ENCODE measurements at regions not wholly inside any gene's neighbourhood (a gene's known extent, or its start where the extent isn't known, plus 50 kb on each side); places are given as distances from the start of the nearest gene placed in this dataset.
A peak's percentile ranks its signal among the peaks of the same experiment; 100 is the strongest.
"Not testable (repeated sequence)": the region's sequence is repeated elsewhere in the genome, so short reads cannot be mapped to it uniquely, and the experiment has no call there.

DNA sequence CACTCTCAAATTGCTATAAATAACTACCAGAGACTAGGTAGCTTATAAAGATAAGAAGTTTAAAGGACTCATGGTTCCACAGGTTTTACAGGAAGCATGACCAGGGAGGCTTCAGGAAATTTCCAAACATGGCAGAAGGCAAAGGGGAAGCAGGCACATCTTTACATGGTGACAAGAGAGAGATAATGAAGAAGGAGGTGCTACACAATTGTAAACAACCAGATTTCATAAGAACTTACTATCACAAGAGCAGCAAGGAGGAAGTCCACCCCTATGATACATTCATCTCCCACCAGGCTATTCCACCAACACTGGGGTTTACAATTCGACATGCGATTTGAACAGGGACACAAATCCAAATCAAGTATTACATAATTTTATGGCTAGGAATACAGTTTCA is 257.7 kb downstream of the BTG1 start:
- DNase-seq (ENCODE audit: low spot score): no peak

DNA sequence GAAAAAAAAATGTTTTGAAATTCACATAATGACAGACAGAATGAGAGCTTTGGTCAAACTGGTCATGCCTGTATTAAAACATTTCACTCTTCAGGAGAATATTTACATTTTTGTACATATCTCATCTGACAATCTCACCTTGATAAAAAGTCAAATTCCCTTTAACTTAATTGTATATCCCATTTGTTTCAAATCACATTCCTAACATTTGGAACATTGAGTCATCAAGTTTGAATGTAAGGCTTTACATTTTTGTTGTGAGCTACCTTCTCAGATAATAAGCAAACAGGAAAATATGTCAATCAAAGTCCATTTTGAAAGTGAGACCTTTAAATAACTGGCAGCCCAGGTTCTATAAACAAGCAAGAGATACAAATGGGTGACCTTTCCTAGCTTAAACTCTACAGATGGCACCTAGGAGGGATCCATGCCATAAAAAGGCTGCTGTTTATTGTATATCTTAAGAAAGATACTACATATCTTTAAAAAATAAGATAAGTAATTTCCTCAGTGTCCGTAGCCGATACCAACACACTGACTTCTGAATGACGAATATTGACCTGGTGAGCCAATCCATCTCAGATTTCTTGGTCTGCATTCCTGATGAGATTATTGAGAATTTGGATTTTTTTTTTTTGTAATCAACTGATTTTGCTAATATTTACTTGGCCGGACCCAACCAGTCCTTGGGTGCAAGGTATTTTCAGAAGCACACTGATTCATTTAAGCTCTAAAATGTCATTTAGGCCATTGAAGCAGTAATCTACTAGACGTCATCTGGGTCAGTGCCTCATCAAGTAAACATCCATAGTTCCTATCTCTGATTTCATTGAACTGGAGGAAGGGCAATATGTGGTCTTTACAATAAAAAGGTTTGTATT is 259.6 kb downstream of the BTG1 start:
- DNase-seq (ENCODE audit: low spot score): no peak

DNA sequence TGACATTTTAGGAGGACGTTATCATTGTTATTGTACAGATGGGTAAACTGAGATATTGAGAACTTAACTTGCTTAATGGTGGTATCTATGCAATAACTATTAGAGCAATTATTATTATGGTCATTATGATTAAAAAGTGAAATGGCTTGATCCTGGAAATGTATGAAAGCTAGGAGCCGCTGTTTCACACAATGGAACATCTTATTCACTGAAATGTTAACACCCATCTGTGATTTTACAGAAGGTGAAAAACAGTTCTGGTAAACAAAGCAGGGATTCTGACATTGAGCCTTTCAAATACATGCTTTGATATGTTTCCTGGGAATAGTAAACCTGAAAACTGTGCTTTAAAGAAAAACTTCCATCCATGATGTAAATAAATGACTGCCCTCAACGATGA is 261.4 kb downstream of the BTG1 start:
- DNase-seq (ENCODE audit: low spot score): no peak

DNA sequence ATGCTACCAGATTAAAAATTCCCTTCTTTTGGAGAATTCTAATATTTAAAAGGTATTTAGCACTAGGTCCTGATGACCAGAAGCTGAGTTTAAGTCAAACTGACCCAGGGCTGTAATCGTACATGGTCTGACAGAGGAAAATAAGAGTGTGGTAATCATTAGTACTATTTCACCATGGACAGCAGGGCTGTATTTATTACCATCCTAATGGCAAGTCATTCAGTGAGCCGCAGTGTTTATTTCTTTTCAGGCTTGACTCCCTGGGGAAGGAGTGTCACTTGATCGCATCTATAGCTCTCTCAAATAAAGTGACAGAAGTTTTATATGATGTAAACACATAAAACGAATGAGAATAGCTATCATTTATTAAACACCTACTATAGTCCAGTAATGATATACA is 261.8 kb downstream of the BTG1 start:
- no peak for DNase-seq (ENCODE audit: low spot score)

DNA sequence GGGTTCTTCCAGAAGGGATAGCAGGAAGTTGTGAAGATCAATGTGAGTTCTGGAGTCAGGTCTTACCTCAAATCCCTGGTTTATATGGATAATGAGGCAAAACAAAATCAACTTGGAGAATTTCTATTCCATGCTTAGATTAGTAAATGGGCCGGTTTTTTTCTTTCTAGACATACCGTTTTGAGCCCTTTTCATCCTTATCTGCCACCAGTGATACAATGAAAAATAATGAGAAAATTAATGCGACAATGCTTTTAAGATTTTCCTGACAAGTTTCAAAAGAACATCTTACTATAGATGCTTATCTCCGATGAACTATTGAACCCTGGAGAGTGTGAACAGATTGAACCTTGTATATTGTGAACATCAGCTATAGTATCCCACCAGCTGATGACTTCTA is 262.7 kb downstream of the BTG1 start:
- DNase-seq (ENCODE audit: low spot score): no peak

DNA sequence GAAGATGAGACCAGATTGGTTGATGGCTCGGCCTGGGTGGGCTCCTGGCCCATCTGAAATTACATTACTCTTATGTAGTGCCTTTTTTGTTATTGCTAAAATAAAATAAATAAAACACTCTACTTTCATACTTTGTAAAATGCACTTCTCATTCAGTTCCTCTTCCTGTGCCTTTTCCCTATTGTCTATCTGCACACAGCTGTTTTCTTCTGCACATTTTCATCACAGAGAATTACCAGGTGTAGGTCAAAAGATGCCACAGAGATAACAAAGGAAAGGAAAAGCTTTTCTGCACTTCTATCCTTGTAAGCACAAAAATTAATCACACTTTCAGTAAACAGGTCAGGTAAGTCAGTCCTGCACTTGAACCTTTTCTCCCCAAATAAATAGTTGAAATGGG is 265.1 kb downstream of the BTG1 start:
- DNase-seq (ENCODE audit: low spot score): no peak

DNA sequence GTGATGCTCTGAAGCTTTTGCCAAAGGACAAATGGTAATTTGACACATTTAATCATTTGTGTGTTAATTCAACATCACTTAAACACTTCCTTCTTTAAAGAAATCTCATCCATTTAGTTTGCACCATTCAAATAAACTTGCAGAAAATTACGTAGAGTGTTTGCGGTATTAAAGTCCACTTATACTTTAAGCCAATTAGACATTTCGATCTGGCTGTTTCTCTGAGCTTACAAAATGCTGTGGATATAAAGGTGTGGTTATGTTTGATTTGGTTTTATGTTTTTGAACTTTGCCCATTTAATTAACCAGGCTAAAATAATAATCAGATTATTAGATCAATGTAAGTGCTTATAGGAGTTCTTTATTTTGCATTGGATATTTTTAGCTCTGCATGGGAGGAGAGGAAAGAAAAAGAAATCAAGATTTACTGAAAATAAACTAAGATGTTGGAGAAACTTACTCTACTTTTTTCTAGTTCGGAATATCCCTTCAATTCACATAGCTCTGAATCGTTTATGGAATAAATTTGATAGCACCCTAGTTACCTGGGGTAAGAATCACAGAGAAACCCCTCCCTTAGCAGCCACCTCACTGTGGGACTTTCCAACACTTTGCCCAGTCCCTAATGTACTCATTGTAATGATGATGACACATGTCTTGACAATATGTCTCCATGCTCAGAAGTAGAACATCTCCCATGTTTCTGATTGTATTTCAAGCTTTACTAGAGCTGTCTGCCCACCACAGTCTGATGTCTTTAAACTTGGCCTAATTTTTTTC is 268.0 kb downstream of the BTG1 start:
- DNase-seq (ENCODE audit: low spot score): no peak

DNA sequence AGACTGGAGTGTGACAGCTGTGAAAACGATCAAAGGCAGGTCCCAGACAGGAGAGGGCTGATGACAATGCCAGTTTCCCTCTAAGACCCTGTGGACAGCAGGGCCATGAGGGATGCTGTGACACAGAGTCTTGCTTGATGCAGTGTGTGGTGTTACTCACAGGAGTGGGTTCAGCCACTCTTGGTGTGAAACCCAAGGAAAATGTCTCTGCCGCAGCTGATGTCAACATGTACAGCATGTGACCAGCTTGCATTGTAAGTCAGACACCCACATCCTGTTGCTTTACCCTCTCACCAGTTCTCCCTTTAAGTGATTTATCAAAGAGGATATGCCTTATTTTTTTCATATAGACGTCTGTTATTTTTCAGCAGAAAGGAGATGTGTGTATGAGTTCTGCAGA is 268.6 kb downstream of the BTG1 start:
- peak; percentile 59 for DNase-seq (ENCODE audit: low spot score)

DNA sequence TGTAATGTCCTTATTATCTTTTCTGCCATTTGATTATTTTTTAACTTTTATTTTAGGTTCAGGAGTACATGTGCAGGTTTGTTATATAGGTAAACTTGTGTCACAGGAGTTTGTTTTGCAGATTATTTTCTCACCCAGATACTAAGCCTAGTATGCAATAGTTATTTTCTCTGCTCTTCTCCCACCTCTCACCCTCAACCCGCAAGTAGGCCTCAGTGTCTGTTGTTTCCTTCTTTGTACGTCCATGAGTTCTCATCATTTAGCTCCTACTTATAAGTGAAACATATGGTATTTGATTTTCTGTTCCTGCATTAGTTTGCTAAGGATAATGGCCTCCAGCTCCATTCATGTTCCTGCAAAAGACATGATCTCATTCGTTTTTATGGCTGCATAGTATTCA is 270.0 kb downstream of the BTG1 start:
- not testable (repeated sequence) for DNase-seq (ENCODE audit: low spot score)

DNA sequence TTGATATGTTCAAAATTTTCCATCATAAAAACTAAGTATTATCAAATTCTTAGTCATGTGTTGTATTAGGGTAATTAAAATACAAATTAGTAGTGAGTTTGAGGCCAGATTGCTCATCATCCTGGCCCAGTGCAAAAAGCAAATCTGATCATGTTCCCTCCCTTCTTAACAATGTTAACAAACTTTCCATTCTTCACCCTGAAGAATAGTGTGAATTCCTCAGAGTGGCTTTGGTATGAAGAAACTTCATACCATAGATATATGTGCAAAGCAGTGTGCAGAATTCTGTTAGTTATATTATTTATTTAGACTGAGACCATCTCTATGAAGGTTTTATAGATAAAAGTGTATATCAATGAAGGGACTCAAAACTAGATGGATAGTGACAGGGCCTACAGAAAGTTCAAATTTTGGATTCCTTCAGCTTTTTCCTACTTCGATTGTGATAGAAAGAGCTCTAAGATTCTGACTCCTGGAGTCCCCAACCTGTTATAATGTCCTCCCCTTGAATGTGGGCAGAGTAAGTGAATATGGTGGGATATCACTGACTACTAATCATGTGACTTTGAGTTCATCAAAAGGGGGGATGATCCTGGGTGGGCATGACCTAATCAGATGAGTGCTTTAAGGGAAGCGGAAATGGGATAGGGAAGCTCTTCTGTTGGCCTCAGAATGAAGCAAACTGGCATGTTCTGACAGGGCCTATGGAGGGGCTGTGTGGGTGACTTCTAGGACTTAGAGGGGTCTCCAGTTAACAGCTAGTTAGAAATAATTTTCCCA is 271.4 kb downstream of the BTG1 start:
- DNase-seq (ENCODE audit: low spot score): no peak

DNA sequence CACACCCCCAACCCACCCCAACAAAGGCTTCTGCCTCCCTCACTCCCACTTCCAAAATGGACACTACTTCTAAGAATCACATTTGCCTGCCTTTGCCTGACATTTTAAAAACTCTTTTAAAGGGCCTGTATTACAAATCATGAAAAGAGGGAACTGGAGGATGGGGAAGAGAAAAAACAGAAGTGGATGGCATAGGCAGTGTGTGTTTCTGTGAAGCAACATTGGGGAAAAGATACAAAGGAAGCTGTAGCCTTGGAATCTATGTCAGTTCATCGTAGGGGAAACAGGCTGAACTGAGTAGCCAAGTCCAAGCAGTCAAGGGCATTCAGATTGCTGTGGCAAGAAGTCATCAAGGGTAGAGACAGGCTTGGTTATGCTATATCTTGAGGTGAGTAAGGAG is 273.9 kb downstream of the BTG1 start:
- DNase-seq (ENCODE audit: low spot score): no peak

DNA sequence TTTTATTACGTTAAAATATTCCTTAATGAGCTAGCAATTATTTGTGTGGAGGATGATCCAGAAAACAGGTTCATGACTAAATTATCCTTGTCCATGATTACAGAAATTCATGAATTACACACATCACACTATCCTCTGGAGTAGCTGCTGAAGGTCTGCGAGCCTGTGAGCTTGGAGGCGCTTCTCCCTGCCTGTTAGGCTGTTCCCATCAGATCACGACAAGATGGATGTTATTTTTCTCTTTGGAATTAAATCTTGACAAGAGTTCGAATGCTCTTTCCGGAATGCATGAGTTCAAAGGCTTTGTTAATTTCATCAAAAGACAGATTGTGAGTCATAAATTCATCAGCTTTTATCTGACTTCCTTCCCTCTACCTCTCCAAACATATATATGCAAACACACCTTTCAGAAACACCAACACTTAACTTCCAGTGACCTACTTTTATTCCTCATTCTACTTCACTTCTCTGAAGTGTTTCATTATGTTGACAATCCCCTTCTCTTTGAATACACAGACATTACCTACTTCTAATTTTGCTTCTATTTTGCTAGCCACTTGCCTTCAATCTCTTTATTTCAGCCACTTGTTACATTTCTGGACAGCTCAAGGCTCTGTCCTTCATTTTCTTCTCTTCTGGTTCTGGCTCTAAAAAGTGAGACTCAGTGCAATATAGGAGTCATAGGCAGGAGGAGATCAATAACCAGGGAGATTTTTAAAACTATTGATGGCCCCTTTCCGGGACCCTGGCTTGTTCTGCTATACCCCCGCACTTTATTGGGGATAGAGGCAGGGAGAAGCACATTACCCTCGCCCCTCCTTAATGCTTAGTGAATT is 274.6 kb downstream of the BTG1 start:
- DNase-seq (ENCODE audit: low spot score): no peak

DNA sequence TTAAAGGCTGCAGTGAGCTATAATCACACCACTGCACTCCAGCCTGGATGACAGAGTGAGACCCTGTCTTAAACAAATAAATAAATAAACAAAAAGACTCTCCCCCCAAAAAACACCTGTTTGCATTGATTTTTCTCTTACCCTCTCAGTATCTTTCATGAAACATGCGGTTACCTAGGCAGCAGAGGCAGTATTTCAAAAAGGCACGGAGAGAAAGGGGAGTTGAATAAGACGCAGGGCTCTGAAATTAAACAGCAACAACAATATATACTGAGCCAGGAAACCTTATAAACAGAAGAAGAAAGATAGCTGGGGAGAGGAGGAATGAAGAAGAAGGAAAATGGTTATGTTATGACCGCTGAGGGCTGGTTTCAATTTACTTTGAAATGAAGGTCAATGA is 277.6 kb downstream of the BTG1 start:
- no peak for DNase-seq (ENCODE audit: low spot score)

DNA sequence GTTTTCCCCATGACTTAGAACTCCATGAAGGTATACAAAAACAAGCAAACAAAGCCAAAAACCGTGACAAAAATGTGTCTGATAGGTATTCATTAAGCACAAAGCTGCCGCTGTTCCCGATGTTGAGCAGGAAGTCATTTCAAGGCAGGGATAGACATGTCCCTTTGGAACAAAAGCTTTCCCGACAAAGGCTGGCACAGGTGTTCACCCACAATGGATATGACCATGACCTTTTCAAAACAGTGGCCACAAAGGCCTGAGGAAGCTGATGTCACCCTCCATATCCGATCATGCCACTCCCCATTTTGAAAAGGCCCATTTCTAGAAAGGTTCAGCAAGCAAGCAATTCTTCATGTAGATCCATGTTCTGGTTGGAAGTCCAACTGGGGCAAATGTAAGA is 279.1 kb downstream of the BTG1 start:
- no peak for DNase-seq (ENCODE audit: low spot score)

DNA sequence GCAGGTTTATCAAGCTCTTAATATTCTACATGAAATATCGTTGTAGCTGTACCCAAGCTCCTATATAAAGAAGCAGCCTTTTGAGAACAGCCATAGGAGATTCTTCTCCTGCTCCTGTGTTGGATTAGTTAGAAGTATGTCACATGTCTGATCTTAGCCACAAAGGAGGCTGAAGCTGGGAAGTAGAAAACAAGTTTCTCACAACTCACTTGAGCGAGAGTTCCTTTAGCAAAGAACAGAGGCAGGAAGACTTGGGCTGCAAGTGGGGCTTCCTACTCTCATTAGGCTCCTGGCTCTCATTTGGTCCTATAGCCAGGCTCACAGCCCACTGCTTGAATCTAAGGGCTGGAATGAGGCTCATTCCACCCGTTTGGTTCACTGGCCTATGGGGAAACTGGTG is 281.9 kb downstream of the BTG1 start:
- DNase-seq (ENCODE audit: low spot score): no peak

DNA sequence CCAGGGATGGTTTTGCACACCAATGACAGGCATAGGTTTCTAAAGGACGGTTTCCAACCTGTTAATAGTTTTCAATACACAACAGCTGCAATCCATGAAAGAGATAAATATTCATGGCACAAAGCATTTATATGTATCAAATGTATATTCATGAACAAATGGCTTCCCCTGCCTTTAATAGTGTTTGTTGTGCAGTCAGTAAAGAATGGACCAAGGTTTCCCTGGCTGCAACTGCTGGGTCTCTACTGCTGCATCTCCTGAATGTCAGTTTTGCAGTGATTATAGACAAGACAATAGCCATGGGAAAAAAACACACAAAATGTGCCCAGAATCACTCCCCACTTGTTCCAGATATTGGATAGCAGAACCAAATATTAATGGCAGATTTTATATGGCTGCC is 284.1 kb downstream of the BTG1 start:
- DNase-seq (ENCODE audit: low spot score): no peak

DNA sequence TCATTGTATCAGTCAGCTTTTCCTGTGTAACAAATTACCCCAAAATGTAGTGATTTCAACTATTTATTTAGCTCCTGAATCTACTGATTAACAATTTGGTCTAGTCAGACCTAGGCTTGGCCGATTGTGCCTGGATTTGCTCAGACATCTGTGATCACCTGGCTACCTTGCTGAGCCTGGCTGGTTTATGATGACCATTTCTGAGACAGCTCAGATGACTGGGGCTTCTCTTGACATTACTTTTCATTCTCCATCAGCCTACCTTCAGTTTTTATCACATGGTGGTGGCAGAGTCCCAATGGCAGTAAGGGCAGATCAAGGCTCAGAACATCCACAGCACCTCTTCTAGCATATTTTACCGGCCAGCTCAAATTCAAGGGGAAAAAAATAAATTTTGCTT is 286.3 kb downstream of the BTG1 start:
- no peak for DNase-seq (ENCODE audit: low spot score)

DNA sequence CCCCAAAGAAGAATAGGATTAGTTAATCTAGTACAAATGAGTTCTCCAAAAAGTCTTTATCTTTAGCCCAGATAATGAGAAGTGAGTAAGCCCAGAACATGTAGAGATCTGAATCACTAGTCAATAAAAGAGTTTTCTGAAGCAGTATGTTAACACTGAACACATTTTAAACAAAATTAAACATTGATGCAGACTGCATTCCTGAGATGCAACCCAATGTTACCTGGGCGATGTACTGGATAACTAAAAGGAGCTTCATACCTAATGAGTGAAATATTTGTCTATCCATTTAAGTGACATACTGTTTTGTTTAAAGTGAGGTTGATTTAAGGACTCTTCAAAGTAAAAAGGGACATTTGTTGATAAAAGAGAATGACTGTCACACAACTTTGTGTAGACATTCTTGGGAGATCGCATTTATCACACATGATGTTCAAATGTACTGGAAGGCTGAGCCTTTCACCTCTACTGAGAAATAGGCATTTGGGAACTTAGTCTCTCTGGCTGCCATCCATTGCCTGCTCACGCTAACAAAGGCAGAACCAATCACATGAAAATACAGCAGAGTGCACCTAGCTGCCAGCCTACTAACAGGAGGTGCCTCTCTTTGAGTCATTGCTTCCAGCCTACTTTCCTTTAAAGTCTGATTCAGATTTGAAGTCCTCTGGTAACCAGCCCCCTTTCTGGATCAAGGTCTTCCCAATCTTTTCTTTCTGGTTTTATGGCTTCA is 287.7 kb downstream of the BTG1 start:
- DNase-seq (ENCODE audit: low spot score): no peak

DNA sequence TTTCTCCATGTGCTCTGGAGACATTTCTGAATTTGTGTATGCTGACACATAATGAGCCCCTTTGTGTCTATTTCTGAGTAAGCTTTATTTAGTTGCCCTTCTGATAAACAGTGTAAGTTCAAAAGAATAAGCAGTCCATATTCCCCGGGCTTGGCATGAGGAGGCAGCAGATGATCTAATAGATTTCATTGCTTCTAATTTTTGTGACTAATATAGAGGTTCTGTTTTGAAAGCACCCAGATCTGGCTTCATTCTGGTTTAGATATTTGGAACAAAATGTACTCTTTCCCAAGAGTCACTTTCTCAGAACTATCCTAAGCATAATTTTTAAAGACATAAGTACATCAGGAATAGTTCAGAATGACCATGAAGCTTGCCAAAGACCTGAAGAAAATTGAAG is 290.9 kb downstream of the BTG1 start:
- no peak for DNase-seq (ENCODE audit: low spot score)

DNA sequence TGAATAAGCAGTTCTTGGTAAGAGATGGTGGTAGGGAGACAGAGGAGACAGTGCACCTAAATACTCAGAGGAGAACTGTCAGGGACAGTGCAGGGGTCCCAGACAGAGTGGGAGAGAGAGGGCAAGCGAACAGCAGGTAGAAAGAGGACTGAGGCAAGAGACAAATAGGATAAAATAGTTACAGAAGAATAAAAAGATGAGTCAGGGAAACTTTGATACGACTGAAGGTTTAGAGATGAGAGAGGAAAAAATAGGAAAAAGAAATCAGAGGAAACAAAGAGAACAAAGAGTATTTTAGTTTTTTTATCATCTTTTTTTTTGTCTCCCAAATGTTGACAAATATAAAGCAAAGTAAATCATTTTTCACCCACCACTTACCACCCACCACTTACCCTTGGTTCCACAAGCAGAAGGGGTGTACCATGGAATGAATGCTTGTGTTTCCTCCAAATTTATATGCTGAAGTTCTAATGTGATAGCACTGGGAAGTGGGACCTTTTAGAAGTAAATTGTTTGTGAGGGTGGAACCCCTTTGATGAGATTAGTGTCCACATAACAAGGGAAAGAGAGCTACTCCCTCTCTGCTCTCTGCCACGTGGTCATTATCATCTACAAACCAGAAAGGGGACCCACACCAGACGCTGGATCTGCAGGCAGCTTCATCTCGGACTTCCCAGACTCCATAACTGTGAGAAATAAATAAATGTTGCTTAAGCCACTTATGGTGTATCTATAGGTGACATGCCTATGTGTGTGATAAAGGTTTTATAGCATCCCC is 292.1 kb downstream of the BTG1 start:
- DNase-seq (ENCODE audit: low spot score): no peak
